Loucy (cell line): ENCODE measurements at regions not wholly inside any gene's neighbourhood (a gene's known extent, or its start where the extent isn't known, plus 50 kb on each side); places are given as distances from the start of the nearest gene placed in this dataset.
"Not testable (repeated sequence)": the region's sequence is repeated elsewhere in the genome, so short reads cannot be mapped to it uniquely, and the experiment has no call there.

Experiments used
- EZH2phosphoT487 ChIP-seq: fragments of 200-600 bp; IDR thresholded peaks from 2 replicates; pipeline ENCODE4 v1.6.1; 2018; ENCODE audit warnings: antibody characterized with exemption, mild to moderate bottlenecking, moderate library complexity, borderline replicate concordance
- TF ChIP-seq, protein P1 (sequence below): fragments of 200-600 bp; sonication (generic); conservative IDR thresholded peaks from 2 replicates; pipeline ENCODE4 v1.5.1; 2014; ENCODE audit warnings: mild to moderate bottlenecking, antibody characterized with exemption, low read length

DNA sequence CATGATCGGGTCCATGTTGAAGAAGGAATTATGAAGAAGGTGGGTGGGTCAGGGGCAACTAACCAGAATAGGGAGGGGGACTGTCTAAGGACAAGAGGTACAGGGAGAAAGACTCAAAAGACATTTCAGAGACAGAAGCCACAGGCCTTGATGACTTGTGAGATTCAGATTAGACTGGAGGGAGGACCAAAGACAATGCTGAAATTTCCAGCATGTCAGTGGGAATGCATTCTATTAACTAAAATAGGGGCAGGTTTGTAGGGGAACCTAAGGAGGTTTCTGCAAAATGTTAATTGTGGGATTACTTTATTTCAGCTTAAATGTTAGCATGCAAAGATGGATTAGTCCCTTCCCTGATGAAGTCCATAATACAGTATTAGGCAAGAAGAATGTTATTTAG is 141.6 kb upstream of the NBPF26 start:
- TF ChIP-seq, protein P1, sequence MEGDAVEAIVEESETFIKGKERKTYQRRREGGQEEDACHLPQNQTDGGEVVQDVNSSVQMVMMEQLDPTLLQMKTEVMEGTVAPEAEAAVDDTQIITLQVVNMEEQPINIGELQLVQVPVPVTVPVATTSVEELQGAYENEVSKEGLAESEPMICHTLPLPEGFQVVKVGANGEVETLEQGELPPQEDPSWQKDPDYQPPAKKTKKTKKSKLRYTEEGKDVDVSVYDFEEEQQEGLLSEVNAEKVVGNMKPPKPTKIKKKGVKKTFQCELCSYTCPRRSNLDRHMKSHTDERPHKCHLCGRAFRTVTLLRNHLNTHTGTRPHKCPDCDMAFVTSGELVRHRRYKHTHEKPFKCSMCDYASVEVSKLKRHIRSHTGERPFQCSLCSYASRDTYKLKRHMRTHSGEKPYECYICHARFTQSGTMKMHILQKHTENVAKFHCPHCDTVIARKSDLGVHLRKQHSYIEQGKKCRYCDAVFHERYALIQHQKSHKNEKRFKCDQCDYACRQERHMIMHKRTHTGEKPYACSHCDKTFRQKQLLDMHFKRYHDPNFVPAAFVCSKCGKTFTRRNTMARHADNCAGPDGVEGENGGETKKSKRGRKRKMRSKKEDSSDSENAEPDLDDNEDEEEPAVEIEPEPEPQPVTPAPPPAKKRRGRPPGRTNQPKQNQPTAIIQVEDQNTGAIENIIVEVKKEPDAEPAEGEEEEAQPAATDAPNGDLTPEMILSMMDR, result not testable (repeated sequence)
- TF ChIP-seq EZH2phosphoT487, result not testable (repeated sequence)
